BJ (cell line): ENCODE measurements at regions not wholly inside any gene's neighbourhood (a gene's known extent, or its start where the extent isn't known, plus 50 kb on each side); places are given as distances from the start of the nearest gene placed in this dataset.

Source experiments
- CTCF ChIA-PET: fragments of 350-600 bp; formaldehyde crosslinking; extraction: SDS; loops from one replicate; lab custom pipeline; 2021; ENCODE audit warnings: antibody characterized with exemption, inconsistent platforms; lab: Yijun Ruan, JAX
- POLR2A ChIA-PET: fragments of 300-600 bp; sonication (Branson Sonifier 250); formaldehyde crosslinking; extraction: SDS; loops from one replicate; lab custom pipeline; 2021; ENCODE audit warnings: antibody characterized with exemption; lab: Charles Lee
- DNase-seq: peaks from one replicate; pipeline ENCODE4 v3.0.0-alpha.2; 2011; ENCODE audit warnings: low read depth
- H3K27me3 ChIP-seq: 2 replicates; pipeline ENCODE4 v1.6.0; 2011; ENCODE audit warnings: low read length; ENCODE audit not compliant: control insufficient read depth, insufficient read depth
- H3K36me3 ChIP-seq: 2 replicates; pipeline ENCODE4 v1.5.1; 2011; ENCODE audit warnings: low read length; ENCODE audit not compliant: control insufficient read depth, insufficient read depth
- H3K4me3 ChIP-seq: 2 replicates; pipeline ENCODE4 v1.5.1; 2011; ENCODE audit warnings: low read depth, mild to moderate bottlenecking, control low read depth, low read length
- TF ChIP-seq, protein P1 (sequence below): IDR thresholded peaks from 2 replicates; pipeline ENCODE4 v1.5.1; 2011; ENCODE audit warnings: low read depth, mild to moderate bottlenecking, control low read depth, inconsistent platforms, low read length, moderate library complexity; ENCODE audit not compliant: insufficient read depth

DNA sequence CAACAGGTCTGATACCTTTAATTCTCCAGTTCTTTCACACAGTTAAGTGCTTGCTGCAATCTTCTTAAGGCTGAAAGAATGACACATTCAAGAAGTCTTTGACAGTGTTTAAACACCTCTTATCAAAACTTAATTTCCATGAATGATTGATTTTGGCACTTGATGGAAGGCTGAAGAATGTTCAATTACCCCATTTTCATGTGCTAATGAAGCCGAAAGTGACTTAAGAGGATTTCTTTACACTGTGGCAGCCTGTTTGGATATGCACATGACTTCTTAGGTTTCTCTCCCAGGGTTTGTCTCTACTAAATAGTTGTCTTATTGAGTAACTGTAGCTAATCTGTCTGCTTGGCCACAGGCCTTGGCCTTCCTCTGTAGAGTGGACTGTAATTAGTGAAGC lies 81.1 kb upstream of the PRDM1 start:
- Histone ChIP-seq H3K4me3 (no peak overlapping the region), H3K36me3 (no peaks in the 10 kb centered on the region), H3K27me3 (no peaks in the 10 kb centered on the region)
- TF ChIP-seq, protein P1, sequence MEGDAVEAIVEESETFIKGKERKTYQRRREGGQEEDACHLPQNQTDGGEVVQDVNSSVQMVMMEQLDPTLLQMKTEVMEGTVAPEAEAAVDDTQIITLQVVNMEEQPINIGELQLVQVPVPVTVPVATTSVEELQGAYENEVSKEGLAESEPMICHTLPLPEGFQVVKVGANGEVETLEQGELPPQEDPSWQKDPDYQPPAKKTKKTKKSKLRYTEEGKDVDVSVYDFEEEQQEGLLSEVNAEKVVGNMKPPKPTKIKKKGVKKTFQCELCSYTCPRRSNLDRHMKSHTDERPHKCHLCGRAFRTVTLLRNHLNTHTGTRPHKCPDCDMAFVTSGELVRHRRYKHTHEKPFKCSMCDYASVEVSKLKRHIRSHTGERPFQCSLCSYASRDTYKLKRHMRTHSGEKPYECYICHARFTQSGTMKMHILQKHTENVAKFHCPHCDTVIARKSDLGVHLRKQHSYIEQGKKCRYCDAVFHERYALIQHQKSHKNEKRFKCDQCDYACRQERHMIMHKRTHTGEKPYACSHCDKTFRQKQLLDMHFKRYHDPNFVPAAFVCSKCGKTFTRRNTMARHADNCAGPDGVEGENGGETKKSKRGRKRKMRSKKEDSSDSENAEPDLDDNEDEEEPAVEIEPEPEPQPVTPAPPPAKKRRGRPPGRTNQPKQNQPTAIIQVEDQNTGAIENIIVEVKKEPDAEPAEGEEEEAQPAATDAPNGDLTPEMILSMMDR: no peak
- ChIA-PET CTCF (no interaction called here), POLR2A (interaction anchor here (0.5 kb wide), 1 partner anchor 84 kb away, joined by 3 read pairs; no protein-coding TSS in a partner anchor)
- DNase-seq: no peak

DNA sequence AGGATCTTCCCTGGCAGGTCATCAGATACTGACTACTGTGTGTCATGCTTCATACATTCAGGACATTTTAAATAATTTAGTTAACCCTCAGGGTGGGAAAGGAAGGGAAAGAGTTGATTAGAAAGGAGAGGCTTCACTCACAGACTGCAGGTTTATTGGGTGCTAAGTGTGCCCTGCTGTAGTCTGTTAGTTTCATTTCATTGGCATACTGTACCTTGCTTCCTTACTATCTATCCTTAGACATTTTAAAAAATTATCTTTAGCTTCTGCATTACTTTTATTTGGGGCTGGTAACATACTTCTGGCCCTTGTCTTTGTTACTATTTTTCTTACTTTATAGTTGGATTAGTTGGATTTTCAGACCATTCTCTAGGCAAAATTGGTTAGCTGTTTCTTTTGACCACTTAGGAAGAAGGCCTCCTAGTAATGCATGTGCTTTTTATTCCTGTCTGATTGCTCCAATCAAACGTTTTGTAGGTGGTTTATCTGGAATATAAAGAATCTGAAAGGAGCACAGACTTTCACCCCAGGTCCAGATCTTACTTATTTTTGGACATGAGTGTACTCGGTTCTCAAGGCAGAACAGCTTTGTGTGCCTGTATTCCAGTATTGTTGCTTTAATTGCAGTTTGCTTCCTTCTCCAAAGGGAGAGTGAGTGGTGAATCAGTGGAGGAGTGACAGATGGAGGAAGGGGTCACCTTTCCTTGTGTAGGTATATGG lies 82.7 kb upstream of the PRDM1 start:
- TF ChIP-seq, protein P1: no peak
- ChIA-PET CTCF (interaction anchor here (0.8 kb wide), 1 partner anchor 84 kb away, joined by 3 read pairs; no protein-coding TSS in a partner anchor), POLR2A (no interaction called here)
- no peak for DNase-seq
- Histone ChIP-seq H3K36me3 (no peaks in the 10 kb centered on the region), H3K27me3 (no peaks in the 10 kb centered on the region), H3K4me3 (no peak overlapping the region)

DNA sequence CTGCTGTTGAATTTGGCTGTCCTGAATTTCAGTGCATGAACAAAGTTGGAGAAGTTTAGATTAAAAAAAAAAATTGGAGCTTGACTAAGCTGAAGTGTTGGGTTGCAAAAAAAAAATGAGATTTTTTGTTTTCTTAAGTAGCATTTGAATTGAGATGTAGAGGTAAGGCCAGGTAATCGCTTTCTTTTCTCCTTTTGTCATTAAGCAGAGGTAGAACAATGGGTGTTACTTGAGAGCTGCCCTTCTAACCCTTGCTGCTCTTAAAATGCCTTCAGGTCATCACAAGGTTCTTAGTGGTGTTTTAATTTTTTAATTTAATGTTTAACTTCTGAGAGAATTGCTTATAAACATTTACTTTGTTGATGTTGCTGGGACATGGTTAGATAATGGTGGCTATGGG lies 84.1 kb upstream of the PRDM1 start:
- CTCF ChIA-PET: no interaction called here

DNA sequence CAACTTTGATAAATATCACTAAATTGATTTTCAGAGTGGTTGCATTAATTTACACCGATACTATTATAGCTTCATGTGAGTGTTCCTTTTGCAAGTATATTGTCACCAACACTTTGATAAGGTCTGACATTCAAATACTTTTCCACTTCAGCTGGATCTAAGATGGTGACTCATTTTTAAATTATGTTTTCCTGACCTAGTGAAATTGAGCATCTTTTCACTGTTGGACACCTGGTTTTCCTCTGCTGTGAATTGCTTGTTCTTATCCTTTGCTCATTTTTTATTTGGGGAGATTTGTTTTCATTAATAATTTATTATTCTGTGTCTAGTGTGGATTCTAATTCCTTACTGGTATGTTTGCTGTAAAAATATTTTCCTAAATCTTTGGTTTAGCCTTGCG lies 85.2 kb upstream of the PRDM1 start:
- TF ChIP-seq, protein P1: no peak
- H3K36me3 ChIP-seq: no peaks in the 10 kb centered on the region
- no peaks in the 10 kb centered on the region for H3K27me3 ChIP-seq
- no peak for DNase-seq
- CTCF ChIA-PET: interaction anchor here (1.8 kb wide), 1 partner anchor 10 kb away, joined by 5 read pairs; no protein-coding TSS in a partner anchor
- POLR2A ChIA-PET: no interaction called here
- H3K4me3 ChIP-seq: no peak overlapping the region

More for the DNA sequence above, 84.1 kb upstream of the PRDM1 start:
- no peak for DNase-seq
- POLR2A ChIA-PET: no interaction called here
- Histone ChIP-seq H3K27me3 (no peaks in the 10 kb centered on the region), H3K4me3 (no peak overlapping the region), H3K36me3 (no peaks in the 10 kb centered on the region)
- TF ChIP-seq, protein P1: no peak

DNA sequence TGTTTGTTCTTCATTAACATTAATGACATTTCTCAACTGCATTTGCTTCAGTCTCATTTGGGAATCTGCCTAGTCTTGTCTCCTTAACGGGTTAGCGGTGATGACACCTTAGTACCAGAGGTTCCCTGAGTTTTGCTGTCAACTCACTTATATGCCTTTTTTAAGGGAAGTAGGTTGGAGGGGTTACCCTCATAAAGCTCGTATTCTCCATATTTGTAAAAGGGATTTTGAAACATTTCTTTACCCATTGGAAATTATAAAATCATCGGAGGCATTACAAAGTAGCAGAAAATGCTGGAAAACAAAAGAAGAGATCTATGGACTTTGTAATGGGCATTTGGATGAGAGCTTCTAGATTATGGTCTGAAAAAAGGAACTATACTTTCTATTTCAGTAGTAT lies 88.7 kb upstream of the PRDM1 start:
- no peak overlapping the region for H3K4me3 ChIP-seq

More for the DNA sequence above, 88.7 kb upstream of the PRDM1 start:
- H3K27me3 ChIP-seq: no peaks in the 10 kb centered on the region
- TF ChIP-seq, protein P1: no peak
- no peak for DNase-seq
- ChIA-PET POLR2A (no interaction called here), CTCF (interaction anchor here (0.5 to 1.1 kb wide), 3 partner anchors 79 to 548 kb away, joined by 3 read pairs; no protein-coding TSS in a partner anchor)
- no peaks in the 10 kb centered on the region for H3K36me3 ChIP-seq
